HG03039 (cell line): ENCODE measurements at regions not wholly inside any gene's neighbourhood (a gene's known extent, or its start where the extent isn't known, plus 50 kb on each side); places are given as distances from the start of the nearest gene placed in this dataset.
"Not testable (repeated sequence)": the region's sequence is repeated elsewhere in the genome, so short reads cannot be mapped to it uniquely, and the experiment has no call there.

ENCODE experiments used
- ATAC-seq: cut with Tn5 transposase; IDR thresholded peaks from one replicate; pipeline ENCODE4 v1.9.1; 2021; ENCODE audit warnings: mild to moderate bottlenecking, moderate library complexity; ENCODE audit not compliant: unreplicated experiment

DNA sequence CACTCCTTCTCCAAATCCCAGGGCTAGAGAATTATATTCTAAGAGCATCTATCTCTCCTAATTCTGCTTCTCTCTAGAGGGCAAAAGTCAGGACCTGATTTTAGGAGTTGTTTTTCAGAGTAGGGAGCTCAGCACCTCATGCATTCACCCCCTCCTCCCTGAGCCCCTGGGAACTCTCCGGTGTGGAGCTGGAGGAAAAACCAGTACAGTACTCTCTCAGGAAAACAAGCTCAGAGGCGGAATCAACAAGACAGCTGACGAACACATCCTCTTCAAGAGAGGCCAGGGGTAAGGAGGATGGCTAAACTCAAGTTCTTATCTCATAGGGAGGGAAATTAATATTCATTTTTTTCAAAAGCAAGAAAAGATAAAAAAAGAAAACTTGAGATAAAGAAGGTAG, 120.1 kb upstream of the CDYL start:
- no peak for ATAC-seq

DNA sequence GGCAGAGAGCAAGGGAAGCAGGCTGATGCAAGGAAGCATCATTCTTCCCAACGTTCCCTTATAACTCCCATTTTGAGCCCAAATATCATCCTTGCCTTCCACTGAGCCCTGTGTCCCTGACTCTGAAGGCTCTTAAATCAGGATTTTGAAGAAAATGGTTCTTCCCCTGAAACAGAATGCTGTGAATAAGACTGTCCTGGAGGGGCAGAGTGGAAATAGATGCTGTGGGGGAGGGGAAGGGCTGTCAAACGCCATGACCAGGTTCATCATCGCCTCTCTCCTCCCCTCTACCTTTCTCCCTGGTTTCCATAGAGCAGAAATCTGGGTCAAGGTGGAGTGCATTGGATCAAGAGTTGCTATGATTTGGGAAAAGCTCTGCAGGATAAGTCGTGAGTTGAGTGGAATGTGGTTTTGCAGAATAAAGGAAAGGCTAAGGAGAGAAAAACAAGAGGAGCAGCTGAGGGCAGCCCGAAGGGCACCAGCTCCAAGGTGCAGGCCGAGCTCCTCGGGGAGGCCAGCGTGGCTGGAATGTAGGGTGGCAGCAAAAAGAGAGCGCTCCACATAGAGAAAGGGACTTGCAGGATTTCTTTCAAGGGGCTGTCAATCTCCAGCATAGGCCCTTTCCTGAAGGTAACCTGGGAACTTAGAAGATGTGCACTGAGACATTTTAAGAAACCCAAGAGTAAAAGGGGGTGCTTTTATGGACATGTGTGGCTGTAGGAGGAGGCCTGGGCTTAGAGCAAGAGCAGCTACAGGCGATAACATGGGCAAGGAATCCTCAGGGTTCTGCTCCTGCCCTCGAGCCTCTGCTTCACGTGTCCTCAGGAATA, 120.8 kb upstream of the CDYL start:
- no peak for ATAC-seq

DNA sequence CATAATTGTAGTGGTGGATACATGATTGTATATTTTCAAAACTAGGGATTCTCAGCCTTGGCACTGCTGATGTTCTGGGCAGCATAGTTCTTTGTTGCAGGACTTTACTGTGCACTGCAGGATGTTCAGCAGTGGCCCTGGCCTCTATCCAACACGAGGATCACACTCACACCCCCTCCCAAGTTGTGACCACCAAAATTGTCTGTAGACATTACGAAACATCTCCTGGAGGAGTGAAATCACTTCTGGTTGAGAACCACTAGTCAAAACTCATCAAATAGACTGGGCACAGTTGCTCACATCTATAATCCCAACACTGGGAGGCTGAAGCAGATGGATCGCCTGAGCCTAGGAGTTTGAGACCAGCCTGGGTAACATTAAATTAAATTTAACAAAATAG, 123.1 kb upstream of the CDYL start:
- ATAC-seq = no peak

DNA sequence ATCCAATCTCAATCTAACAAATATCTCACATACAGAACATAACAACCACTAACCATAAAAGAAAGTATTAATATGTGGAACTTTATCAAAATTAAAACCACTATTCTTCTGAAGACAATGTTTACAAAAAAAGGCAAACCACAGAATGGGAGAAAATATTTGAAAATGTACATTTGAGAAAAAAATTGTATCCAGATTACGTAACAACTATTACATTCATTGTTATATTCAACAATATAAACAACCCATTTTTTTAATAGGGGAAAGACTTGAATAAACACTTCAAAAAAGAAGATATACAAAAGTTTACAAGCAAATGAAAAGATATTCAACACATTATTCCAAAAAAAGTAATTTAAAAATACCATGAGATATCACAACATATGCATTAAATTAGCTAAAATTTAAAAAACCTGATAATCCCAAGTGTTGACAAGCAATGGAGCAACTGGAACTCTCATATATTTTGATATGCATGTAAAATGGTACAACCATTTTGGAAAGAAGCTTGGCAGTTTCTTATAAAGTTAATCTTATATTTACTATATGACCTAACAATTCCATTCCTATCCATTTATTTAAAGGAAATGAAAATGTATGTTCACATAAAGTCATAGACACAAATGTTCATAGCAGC, 124.3 kb upstream of the CDYL start:
- ATAC-seq = no peak

DNA sequence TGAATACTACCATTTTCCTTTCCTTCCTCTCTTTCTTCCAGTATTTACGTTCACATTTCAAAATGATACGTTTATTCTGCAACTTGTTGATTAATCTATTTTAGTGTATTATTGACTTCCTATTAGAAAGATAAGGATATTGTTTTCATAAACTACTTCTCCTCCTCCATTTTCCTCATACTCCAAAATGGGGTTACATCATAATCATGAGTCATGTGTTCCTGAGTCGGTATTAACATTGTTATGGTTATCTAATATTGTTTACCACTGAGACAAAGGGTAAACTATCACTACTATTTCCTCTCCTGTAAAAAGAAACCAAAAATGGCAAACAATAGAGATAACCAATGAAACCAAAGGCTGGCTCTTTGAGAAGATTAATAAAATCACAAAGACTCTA, 126.5 kb upstream of the CDYL start:
- ATAC-seq = no peak

DNA sequence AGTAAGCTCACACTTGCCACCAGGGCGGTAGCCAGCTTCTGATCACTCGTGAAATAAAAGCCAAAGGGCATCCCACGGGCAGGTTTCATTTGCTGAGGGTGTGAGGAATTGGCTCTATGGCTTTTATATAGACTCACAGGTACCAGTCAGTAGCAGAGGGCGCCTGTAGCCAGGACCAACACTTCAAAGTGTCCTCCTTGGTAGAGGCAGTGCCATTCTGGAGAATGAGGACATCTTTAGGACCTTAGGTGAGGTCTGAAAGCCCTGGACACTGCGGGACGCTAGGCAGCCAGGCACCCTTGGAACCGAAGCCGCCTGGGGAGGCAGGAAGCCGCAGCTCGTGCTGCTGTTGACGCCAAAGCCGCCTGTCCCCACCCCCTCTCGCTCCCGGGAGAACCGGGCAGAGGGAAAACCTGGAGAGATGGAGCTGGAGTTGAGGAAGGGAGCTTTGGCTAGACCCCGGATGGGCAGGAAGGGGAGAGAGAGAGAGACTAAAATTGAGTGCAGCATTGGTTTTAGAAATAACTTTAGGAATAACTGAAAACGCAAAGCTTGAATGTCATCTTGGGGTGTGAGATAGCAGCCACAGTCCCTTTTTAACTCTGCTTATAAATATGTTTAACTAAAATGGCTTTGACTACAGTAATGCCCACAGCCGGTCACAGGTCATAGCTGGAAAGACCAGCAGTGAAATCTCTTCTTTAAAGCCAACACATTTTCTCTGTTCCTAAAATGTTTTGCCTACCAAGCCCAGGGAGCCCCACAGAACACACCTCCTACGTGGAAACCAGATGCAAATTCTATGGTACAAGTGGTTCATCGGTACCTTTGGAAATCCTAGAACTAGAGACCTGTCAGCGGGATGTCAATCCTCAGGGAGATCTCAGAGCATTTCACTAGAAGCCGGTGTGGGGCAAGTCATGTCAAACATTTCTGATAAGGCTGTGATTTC, 128.5 kb upstream of the CDYL start:
- no peak for ATAC-seq

DNA sequence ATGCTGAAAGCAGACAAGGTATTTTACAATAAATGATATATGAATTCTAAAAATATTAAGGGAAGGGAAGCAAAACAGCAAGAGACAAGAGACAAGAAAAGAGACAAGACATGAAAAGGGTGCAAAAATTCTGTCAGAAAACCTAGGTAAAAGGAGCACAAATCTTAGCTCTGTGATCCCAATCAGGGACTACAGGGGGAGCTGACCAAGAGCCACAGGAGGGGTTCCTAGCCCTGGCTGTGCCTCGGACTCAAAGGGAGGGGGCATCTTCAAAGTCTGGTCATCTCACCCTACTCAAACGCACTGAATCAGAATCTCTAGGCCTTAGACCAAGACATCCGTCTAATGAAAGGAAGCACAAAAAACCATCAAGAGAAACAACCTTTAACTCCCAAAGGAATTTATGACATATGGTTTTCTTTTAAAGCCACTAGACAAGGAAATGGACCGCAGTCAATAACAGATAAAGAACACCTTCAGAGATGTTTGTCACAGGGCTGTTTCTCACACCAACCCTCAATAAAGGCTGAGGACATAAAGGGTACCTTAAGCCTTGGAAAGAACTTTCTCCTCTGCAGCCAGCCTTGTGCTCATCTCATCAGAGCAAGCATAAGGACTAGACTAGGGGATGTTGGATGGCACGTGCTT, 130.4 kb upstream of the CDYL start:
- ATAC-seq = no peak

DNA sequence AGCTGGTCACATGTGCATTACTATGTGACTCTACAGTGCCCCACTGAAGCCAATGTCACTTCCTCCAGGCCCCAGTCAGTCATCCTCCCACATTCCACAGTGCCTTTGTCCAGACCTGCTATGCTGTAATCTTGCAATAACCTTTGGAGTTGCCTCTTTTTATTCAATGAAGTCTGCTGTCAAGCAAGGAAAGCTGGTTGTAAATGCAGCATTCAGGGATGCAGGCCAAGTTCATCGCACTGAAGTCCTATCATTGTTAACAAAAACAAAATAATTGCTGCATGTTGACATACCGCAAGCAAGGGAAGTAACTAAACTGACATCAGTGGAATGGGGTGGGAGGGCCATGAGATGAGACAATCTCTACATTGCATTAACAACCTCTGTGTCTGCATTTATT, 131.2 kb upstream of the CDYL start:
- ATAC-seq = no peak

DNA sequence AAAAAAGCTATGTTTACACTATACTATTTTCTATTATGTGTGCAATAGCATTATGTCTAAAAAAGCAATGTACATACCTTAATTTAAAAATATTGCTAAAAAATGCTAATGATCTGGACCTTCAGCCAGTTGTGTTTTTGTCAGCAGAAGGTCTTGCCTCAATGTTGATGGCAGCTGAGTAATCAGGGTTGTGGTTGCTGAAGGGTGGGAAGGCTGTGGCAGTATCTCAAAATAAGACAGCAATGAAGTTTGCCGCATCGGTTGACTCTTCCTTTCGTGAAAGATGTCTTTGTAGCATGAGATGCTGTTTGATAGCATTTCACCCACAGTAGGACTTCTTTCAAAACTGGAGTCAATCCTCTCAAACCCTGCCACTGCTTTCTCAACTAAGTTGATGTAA, 134.7 kb upstream of the CDYL start:
- ATAC-seq = no peak

DNA sequence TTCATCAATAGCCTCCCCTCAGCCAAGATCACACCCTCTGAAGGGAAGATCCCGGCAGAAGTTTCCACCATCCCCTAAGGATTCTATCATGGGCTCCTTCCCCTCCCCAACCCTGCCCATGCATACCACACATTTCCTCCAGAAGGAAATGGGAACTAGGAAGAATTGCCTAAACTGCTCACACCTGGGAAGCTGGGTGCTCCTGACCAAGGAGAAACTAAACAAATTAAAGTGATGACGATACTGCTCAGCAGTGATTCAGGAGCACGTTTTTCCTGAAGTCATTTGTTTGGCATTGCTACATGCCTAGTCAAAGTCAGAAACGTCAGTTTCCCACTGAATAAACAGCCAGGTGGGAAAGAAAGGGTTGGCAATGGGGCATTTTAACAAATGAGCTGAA, 136.1 kb upstream of the CDYL start:
- no peak for ATAC-seq

DNA sequence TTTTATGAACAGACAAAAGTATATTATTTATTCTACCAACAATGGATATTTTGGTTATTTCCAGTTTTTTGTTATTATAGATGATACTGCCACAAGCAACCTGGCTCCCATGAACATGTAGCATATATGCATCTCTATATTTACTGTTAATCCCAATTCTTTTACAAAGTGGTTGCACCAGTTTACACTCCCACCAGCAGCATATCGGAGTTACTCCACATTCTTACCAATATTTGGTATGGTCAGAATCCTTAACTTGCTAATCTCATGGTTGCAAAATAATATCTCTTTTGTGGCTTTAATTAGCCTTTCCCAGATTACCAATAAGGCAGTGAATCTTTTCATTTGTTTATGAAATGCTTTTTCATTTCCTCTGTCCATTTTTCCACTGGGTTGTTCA, 137.6 kb upstream of the CDYL start:
- ATAC-seq = no peak

DNA sequence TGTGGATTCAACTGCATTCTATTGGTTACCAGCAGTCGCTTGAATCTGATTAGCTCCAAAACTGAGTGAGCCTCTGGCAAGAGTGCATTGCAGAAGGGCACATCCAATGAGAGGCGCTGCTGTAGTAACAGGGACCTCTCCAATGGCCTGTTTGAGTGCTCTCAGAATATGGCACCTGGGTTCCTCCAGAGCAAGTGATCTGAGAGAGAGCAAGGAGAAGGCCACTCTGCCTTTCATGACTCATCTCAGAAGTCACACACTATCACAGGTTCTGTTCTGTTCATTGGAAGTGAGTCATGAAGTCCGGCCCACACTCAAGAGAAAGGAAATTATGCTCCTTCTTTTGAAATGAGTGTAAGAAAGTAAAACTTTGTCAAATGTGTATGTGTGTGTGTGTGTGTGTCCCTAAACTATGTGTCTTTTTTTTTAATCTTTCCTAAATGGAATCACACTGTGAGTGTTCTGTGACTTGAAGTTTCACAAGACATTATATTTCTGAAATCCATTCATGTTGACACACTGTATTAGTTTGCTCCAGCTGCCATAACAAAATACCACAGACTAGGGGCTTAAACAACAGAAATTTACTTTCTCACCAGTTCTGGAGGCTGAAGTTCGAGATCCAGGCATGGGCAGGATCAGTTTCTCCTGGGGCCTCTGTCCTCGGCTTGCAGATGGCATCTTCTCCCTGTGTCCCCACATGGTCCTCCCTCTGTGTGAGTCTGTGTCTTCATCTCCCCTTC, 138.3 kb upstream of the CDYL start:
- ATAC-seq = peak; percentile 81

DNA sequence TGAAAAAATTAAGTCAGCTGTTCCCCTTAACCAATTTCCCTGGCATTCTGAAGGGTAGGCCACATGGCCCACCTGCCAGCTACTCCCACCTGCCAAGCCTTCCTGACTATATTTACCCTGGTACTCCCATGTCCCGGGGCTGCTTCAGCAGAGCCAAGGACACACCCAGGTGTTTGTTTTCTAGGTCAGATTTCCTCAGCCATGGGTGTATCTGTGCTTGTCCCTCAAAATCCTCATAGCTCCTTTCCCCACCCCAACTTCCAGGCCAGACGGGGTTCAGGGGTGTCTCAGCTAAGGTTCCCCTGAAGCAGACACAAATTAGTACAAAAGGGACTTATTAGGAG, 139.4 kb upstream of the CDYL start:
- no peak for ATAC-seq

DNA sequence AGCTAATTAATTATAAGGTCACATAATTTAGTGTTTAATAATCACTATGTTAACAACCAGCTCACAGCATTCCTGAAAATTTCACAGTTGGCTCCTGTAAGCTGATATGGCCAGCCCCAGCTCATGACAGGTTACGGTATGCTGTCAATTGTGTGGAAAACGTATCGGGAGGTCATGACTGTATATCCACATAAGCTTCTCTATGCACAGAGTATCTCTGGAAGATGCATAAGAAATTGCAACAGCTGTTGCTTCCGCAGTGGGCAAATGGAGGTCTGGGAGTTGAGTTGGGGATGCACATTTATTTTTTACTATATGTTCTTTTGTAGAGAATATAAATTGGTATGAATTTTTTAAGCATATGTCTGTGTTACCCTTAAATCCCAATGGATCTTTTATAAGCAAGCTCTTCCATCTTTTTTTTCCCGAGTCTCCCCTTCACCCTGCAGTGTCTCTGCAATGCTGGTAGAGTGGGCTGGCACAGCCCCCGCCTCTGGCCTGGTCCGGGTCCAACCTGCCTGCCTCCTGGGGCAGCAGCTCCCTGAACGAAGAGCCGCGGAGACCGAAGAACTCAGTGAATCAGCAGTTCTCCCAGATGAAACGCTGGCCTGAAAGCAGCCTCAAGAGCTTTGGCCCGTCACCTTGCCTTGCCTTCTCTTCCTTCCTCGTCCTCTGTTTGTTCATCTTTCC, 139.9 kb upstream of the CDYL start:
- no peak for ATAC-seq

DNA sequence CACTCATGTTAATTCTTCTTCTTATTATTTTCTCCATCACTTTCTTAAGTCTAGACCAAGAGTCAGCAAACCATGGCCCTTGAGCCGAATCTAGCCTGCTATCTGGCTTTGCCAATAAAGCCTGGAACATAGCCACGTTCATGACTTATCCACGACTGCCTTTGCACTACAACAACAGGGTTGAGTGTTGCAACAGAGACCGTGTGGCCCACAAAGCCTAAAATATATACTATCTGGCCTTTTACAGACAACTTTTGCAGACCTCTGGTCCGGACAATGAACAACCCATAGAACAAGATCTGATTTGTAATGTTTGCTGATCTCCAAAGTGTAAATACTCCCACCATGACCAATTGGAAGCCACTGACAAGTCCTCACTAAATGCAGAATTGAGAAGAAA, 140.5 kb upstream of the CDYL start:
- no peak for ATAC-seq

DNA sequence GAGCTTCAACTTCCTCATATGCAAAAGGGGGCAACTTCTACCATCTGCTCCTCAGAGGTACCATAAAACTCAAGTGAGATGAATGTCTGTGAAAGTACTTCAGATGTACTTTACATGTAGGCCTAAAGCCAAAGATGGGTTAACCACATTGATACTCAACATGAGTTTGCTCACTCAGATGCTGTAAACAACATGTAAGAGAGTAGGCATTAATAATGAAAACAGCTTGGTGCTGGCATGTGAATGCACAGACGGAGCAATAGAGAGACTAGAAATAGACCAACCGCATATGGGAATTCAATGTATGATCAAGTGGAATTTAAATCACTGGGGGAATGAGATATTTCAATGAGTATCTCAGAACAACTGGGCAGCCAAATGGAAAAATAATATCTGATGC, 143.8 kb upstream of the CDYL start:
- ATAC-seq = no peak

DNA sequence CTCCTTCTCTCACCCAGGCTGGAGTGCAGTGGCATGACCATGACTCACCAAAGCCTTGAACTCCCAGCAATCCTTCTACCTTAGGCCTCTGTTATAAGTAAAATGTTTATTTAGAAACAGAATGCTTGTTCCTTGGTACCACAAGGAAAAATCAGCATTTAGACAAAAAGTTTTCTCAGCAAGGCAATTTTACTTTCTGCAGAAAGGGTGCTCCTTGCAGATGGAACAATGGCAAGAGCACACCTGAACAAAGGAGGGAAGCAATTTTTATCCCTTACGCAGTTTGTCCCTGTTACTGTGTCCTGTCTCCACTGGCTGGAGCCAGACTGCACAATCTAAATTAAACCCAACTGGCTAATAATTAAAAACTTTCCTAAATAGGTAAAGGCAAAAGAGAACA, 146.4 kb upstream of the CDYL start:
- ATAC-seq = not testable (repeated sequence)

DNA sequence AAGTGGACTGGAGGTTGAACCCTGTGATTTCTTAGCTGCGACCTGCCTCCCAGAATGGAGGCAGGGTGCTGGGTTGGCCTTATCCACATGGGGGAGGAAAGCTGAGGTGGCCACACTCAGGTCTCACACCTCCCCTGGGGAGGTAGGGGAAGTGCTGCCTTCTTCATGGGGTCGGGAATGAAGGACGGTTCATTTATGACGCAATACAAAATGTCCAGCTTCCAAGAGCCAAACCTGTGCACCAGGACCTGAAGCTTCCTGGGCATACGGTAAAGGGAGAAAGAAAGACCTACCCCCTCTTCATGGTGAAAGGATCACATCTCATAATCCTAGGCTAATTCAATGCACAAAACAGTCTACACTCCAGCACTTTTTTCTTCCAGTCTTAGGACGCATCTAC, 150.6 kb upstream of the CDYL start:
- no peak for ATAC-seq

DNA sequence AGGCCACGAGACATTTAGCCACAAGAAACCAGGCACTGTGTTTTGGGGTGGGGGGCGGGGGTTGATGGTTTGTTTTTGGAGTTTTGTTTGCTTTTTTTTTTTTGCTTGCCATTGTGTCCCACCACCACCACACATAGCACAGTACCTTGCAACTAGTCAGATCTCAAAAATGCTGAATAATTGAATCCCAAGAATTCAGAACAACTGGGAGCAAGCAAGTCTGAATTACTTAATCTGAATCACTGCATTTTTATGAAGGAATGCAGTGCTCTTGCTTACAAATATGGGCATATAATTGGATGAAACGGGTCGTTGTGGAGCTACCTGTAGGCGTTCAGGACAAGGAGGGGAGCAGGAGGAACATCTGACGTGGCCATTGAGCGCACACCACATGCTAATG, 151.5 kb upstream of the CDYL start:
- ATAC-seq = no peak
